A549 (cell line): ENCODE measurements at regions not wholly inside any gene's neighbourhood (a gene's known extent, or its start where the extent isn't known, plus 50 kb on each side); places are given as distances from the start of the nearest gene placed in this dataset.

Source experiments
- BHLHE40 ChIP-seq: IDR thresholded peaks from 2 replicates; pipeline ENCODE4 v1.6.1; 2012; ENCODE audit warnings: low read depth, low read length, inconsistent platforms
- EP300 ChIP-seq, 2 experiments: fragments of >200 bp; sonication (Bioruptor Twin); formaldehyde crosslinking; IDR thresholded peaks; 2 replicates in 1 of 2; 3 replicates in 1 of 2; pipeline ENCODE4 v1.6.1; 2016 to 2017
- HDAC2 ChIP-seq: fragments of 200-600 bp; sonication (generic); IDR thresholded peaks from 2 replicates; pipeline ENCODE4 v1.6.1; 2016
- HOXA7 ChIP-seq: fragments of 250-450 bp; sonication (Bioruptor Pico); IDR thresholded peaks from 2 replicates; pipeline ENCODE4 v1.5.0; 2020; ENCODE audit warnings: mild to moderate bottlenecking, moderate library complexity
- KDM1A ChIP-seq: fragments of 200-600 bp; sonication (generic); IDR thresholded peaks from 2 replicates; pipeline ENCODE4 v1.6.1; 2016; ENCODE audit warnings: low read depth, mild to moderate bottlenecking
- NFE2L2 ChIP-seq: fragments of 150-350 bp; conservative IDR thresholded peaks from 2 replicates; pipeline ENCODE4 v1.6.1; 2014; ENCODE audit warnings: low read length
- NPAS2 ChIP-seq: fragments of 250-450 bp; sonication (Bioruptor Pico); IDR thresholded peaks from 2 replicates; pipeline ENCODE4 v1.8.0; 2022; ENCODE audit warnings: mild to moderate bottlenecking, moderate library complexity, borderline replicate concordance
- POLR2A ChIP-seq: IDR thresholded peaks from 2 replicates; pipeline ENCODE4 v1.6.1; 2012; ENCODE audit warnings: mild to moderate bottlenecking, low read length
- POLR2AphosphoS2 ChIP-seq: conservative IDR thresholded peaks from 2 replicates; pipeline ENCODE4 v1.6.1; 2012; ENCODE audit warnings: low read length, improper control_type of control experiment, inconsistent platforms
- RAD21 ChIP-seq, 2 experiments: fragments of >200 bp in 1 of 2; sonication (Bioruptor Twin) in 1 of 2; formaldehyde crosslinking in 1 of 2; IDR thresholded peaks in 1 of 2; conservative IDR thresholded peaks in 1 of 2; 2 replicates in 1 of 2; 3 replicates in 1 of 2; pipeline ENCODE4 v1.6.1; 2012 to 2018; ENCODE audit warnings: inconsistent platforms in 1 of 2
- SREBF2 ChIP-seq: fragments of 450-650 bp; IDR thresholded peaks from 2 replicates; pipeline ENCODE4 v1.6.1; 2014; ENCODE audit warnings: mild to moderate bottlenecking, moderate library complexity
- TF ChIP-seq, protein P1 (sequence below): fragments of >200 bp; sonication (Bioruptor Twin); formaldehyde crosslinking; IDR thresholded peaks from 3 replicates; pipeline ENCODE4 v1.5.1; 2016
- TF ChIP-seq, protein P2 (sequence below): fragments of 200-600 bp; sonication (generic); IDR thresholded peaks from 2 replicates; pipeline ENCODE4 v1.6.1; 2016; ENCODE audit warnings: antibody characterized with exemption, mild to moderate bottlenecking, moderate library complexity
- TF ChIP-seq, protein P3 (sequence below): IDR thresholded peaks from 2 replicates; pipeline ENCODE4 v1.6.1; 2012; ENCODE audit warnings: low read depth, borderline replicate concordance

DNA sequence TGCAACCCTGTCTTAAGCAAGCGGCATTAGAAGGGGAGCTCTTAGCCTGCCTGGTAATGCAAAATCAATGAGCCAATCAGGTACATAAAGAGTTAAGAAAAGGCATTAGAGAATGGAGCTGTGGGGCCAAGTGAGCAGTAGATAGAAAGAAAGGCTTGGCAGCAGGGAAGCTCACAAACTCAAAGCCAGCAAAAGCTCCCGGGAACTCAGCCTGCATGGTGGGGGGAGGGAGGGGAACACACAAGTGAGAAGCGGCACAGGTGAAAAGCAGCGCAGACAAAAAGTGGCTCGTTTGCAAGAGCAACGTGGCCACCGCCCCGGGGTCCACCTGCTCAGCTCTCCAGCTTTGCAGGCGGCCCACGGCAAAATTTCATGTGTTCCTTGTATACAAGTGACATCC, 818.5 kb downstream of the FAM133A start:
- TF ChIP-seq NPAS2 (CRISPR knock-in tag) (no peak), POLR2A (no peak), BHLHE40 (no peak), POLR2AphosphoS2 (no peak), HDAC2 (no peak), RAD21 (conservative IDR thresholded peaks at IDR 0.05 in 1 of 2, IDR thresholded peaks at IDR 0.05 in 1 of 2) (no peak), HOXA7 (CRISPR knock-in tag) (no peak), NFE2L2 (no peak), EP300 (IDR thresholded peaks at IDR 0.05) (no peak), KDM1A (no peak), SREBF2 (no peak)
- TF ChIP-seq, protein P1, sequence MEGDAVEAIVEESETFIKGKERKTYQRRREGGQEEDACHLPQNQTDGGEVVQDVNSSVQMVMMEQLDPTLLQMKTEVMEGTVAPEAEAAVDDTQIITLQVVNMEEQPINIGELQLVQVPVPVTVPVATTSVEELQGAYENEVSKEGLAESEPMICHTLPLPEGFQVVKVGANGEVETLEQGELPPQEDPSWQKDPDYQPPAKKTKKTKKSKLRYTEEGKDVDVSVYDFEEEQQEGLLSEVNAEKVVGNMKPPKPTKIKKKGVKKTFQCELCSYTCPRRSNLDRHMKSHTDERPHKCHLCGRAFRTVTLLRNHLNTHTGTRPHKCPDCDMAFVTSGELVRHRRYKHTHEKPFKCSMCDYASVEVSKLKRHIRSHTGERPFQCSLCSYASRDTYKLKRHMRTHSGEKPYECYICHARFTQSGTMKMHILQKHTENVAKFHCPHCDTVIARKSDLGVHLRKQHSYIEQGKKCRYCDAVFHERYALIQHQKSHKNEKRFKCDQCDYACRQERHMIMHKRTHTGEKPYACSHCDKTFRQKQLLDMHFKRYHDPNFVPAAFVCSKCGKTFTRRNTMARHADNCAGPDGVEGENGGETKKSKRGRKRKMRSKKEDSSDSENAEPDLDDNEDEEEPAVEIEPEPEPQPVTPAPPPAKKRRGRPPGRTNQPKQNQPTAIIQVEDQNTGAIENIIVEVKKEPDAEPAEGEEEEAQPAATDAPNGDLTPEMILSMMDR: no peak
- TF ChIP-seq, protein P2, sequence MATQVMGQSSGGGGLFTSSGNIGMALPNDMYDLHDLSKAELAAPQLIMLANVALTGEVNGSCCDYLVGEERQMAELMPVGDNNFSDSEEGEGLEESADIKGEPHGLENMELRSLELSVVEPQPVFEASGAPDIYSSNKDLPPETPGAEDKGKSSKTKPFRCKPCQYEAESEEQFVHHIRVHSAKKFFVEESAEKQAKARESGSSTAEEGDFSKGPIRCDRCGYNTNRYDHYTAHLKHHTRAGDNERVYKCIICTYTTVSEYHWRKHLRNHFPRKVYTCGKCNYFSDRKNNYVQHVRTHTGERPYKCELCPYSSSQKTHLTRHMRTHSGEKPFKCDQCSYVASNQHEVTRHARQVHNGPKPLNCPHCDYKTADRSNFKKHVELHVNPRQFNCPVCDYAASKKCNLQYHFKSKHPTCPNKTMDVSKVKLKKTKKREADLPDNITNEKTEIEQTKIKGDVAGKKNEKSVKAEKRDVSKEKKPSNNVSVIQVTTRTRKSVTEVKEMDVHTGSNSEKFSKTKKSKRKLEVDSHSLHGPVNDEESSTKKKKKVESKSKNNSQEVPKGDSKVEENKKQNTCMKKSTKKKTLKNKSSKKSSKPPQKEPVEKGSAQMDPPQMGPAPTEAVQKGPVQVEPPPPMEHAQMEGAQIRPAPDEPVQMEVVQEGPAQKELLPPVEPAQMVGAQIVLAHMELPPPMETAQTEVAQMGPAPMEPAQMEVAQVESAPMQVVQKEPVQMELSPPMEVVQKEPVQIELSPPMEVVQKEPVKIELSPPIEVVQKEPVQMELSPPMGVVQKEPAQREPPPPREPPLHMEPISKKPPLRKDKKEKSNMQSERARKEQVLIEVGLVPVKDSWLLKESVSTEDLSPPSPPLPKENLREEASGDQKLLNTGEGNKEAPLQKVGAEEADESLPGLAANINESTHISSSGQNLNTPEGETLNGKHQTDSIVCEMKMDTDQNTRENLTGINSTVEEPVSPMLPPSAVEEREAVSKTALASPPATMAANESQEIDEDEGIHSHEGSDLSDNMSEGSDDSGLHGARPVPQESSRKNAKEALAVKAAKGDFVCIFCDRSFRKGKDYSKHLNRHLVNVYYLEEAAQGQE: no peak
- TF ChIP-seq, protein P3, sequence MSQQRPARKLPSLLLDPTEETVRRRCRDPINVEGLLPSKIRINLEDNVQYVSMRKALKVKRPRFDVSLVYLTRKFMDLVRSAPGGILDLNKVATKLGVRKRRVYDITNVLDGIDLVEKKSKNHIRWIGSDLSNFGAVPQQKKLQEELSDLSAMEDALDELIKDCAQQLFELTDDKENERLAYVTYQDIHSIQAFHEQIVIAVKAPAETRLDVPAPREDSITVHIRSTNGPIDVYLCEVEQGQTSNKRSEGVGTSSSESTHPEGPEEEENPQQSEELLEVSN: no peak
